Testis (tissue), 2 donors: ENCODE measurements at regions not wholly inside any gene's neighbourhood (a gene's known extent, or its start where the extent isn't known, plus 50 kb on each side); places are given as distances from the start of the nearest gene placed in this dataset.

Experiments
- CTCF ChIP-seq, 3 experiments: fragments of 450-650 bp in 2 of 3; fragments of 200-600 bp in 1 of 3; sonication (generic) in 1 of 3; IDR thresholded peaks; one replicate each; pipeline ENCODE4 v1.5.1; 2016 to 2019; ENCODE audit warnings: antibody characterized with exemption in 3 of 3, mild to moderate bottlenecking in 2 of 3, moderate library complexity in 1 of 3
- POLR2A ChIP-seq: fragments of 450-650 bp; IDR thresholded peaks from one replicate; pipeline ENCODE4 v1.6.1; 2017; ENCODE audit warnings: antibody characterized with exemption, mild to moderate bottlenecking, moderate library complexity

- no peak for TF ChIP-seq CTCF (IDR thresholded peaks at IDR 0.05)
- TF ChIP-seq POLR2A, result no peak
Measured at GRCh38 chr22:47615051-47615450, 852.6 kb downstream of the TBC1D22A start.
